Ovary (tissue), 7 donors: ENCODE measurements at regions not wholly inside any gene's neighbourhood (a gene's known extent, or its start where the extent isn't known, plus 50 kb on each side); places are given as distances from the start of the nearest gene placed in this dataset.

Experiments used
- DNase-seq, 5 donors: peaks; one replicate each; pipeline ENCODE4 v3.0.0-alpha.2; 2019 to 2020
- H3K27ac ChIP-seq, 2 donors: fragments of 200-600 bp; one replicate each; pipeline versions ENCODE4 v1.5.1 to v1.8.0; 2019 to 2022
- H3K27me3 ChIP-seq: fragments of 200-600 bp; one replicate; pipeline ENCODE4 v1.8.0; 2022
- H3K36me3 ChIP-seq: fragments of 200-600 bp; sonication (generic); one replicate; pipeline ENCODE4 v1.5.1; 2019
- H3K4me1 ChIP-seq: one replicate; pipeline ENCODE4 v1.8.1; 2013; ENCODE audit warnings: mild to moderate bottlenecking, moderate library complexity; ENCODE audit not compliant: insufficient read depth
- H3K4me3 ChIP-seq: fragments of 200-600 bp; sonication (generic); one replicate; pipeline ENCODE4 v1.5.1; 2017
- H3K9me3 ChIP-seq, 2 donors: fragments of 200-600 bp in 1 of 2; sonication (generic) in 1 of 2; one replicate each; pipeline versions ENCODE4 v1.5.1 to v1.8.1; 2013 to 2019; ENCODE audit warnings: mild to moderate bottlenecking in 1 of 2, moderate library complexity in 1 of 2
- CTCF ChIP-seq, 3 donors: fragments of 450-650 bp in 2 of 3; fragments of 200-600 bp in 1 of 3; IDR thresholded peaks; one replicate each; pipeline versions ENCODE4 v1.5.1 to v1.8.0; 2016 to 2022; ENCODE audit warnings: antibody characterized with exemption in 3 of 3, mild to moderate bottlenecking in 1 of 3
- EP300 ChIP-seq: sonication (generic); formaldehyde crosslinking; IDR thresholded peaks from one replicate; pipeline ENCODE4 v1.6.1; 2017; ENCODE audit warnings: antibody characterized with exemption
- POLR2A ChIP-seq: fragments of 450-650 bp; IDR thresholded peaks from one replicate; pipeline ENCODE4 v1.6.1; 2017; ENCODE audit warnings: antibody characterized with exemption, mild to moderate bottlenecking, moderate library complexity
- WGBS, 3 donors: extraction: QIAGEN DNeasy Blood & Tissue Kit in 1 of 3; methylation state at CpG; one replicate each; pipeline versions ENCODE4 v1.1.5 to v1.1.7; 2013 to 2017; 5-methylcytosine and 5-hydroxymethylcytosine counted together
- intact Hi-C, 4 donors: fragments of 100-400 bp; cut with DNase I; formaldehyde crosslinking; loops; one replicate each; pipeline versions ENCODE4 v1.11.0 to v1.15.1; 2022 to 2023
- donor health status: DM: no; HTN: no; CAD: no; lungs with moderate emphysema.
- donor health status: DM: no; HTN: no; CAD: no.
- donor health status: Bipolar disorder and iron deficiency.
- donor health status: DM: no; HTN: no; CAD: no.
- donor health status: DM: yes; HTN: yes; CAD: no.

GRCh38 chr11:30763951-30764350 is 177.8 kb upstream of the MPPED2 start:
- intact Hi-C loops, result no loop called here
- TF ChIP-seq CTCF (IDR thresholded peaks at IDR 0.05) (no peak), EP300 (no peak), POLR2A (no peak)
- WGBS, 3 donors, result 94 to 95% (median 94%) methylated on average over 5 of the region's 5 CpGs

GRCh38 chr11:30762188-30762587 is 176.0 kb upstream of the MPPED2 start:
- Histone ChIP-seq H3K4me1 (no peaks in the 10 kb centered on the region), H3K27me3 (no peaks in the 10 kb centered on the region)
- WGBS, 3 donors, result 92 to 98% (median 94%) methylated on average over 2 of the region's 2 CpGs

More at GRCh38 chr11:30763951-30764350, 177.8 kb upstream of the MPPED2 start:
- Histone ChIP-seq H3K9me3 (no peaks in the 10 kb centered on the region), H3K27ac (no peak overlapping the region), H3K4me3 (no peak overlapping the region), H3K27me3 (no peaks in the 10 kb centered on the region), H3K4me1 (no peaks in the 10 kb centered on the region), H3K36me3 (no peaks in the 10 kb centered on the region)
- DNase-seq, result no peak

GRCh38 chr11:30760345-30760744 is 174.2 kb upstream of the MPPED2 start:
- no peak for TF ChIP-seq POLR2A
- no peak for TF ChIP-seq EP300
- TF ChIP-seq CTCF (IDR thresholded peaks at IDR 0.05), result no peak
- no peak for DNase-seq
- Histone ChIP-seq H3K36me3 (no peaks in the 10 kb centered on the region), H3K9me3 (no peaks in the 10 kb centered on the region), H3K27me3 (no peaks in the 10 kb centered on the region), H3K27ac (no peak overlapping the region), H3K4me3 (no peak overlapping the region), H3K4me1 (no peaks in the 10 kb centered on the region)
- intact Hi-C loops, result no loop called here

More at GRCh38 chr11:30762188-30762587, 176.0 kb upstream of the MPPED2 start:
- Histone ChIP-seq H3K9me3 (no peaks in the 10 kb centered on the region), H3K27ac (no peak overlapping the region), H3K36me3 (no peaks in the 10 kb centered on the region), H3K4me3 (no peak overlapping the region)
- intact Hi-C loops, result no loop called here
- TF ChIP-seq POLR2A (no peak), EP300 (no peak), CTCF (IDR thresholded peaks at IDR 0.05) (no peak)
- no peak for DNase-seq

GRCh38 chr11:30758946-30759504 is 172.9 kb upstream of the MPPED2 start:
- Histone ChIP-seq H3K27ac (no peak overlapping the region), H3K4me1 (no peaks in the 10 kb centered on the region), H3K9me3 (no peaks in the 10 kb centered on the region), H3K27me3 (no peaks in the 10 kb centered on the region), H3K36me3 (no peaks in the 10 kb centered on the region), H3K4me3 (no peak overlapping the region)
- 39 to 49% (median 40%) methylated on average over 11 of the region's 11 CpGs for WGBS, 3 donors
- DNase-seq, result no peak
- no peak for TF ChIP-seq CTCF (IDR thresholded peaks at IDR 0.05)
- no peak for TF ChIP-seq POLR2A
- intact Hi-C loops, result no loop called here
